ENCODE measurements at regions not wholly inside any gene's neighbourhood (a gene's known extent, or its start where the extent isn't known, plus 50 kb on each side); places are given as distances from the start of the nearest gene placed in this dataset.

DNA sequence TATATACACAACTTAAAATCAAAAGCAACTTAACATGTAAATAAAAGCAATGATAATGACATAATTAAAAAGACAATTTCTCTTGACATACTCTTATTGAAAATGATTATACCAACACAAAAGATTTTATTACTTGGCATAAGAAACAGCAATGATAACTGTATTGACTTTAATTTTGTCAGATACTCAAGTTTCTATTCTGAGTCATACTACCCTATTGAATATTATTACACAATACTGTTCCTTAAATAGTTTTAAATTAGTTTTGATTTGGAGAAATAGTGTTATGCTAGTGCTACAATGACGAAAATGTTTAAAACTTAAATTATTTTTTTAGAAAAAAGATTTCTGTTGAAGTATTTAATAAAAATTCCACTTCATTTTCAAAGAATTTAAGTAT is 1319.3 kb upstream of the C9orf72 start:
- TF ChIP-seq, protein P1, sequence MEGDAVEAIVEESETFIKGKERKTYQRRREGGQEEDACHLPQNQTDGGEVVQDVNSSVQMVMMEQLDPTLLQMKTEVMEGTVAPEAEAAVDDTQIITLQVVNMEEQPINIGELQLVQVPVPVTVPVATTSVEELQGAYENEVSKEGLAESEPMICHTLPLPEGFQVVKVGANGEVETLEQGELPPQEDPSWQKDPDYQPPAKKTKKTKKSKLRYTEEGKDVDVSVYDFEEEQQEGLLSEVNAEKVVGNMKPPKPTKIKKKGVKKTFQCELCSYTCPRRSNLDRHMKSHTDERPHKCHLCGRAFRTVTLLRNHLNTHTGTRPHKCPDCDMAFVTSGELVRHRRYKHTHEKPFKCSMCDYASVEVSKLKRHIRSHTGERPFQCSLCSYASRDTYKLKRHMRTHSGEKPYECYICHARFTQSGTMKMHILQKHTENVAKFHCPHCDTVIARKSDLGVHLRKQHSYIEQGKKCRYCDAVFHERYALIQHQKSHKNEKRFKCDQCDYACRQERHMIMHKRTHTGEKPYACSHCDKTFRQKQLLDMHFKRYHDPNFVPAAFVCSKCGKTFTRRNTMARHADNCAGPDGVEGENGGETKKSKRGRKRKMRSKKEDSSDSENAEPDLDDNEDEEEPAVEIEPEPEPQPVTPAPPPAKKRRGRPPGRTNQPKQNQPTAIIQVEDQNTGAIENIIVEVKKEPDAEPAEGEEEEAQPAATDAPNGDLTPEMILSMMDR (IDR thresholded peaks at IDR 0.05): no peak
- TF ChIP-seq EZH2phosphoT487 (IDR thresholded peaks at IDR 0.05): no peak

Data from neural progenitor cell (in vitro differentiated cells).